ENCODE measurements at regions not wholly inside any gene's neighbourhood (a gene's known extent, or its start where the extent isn't known, plus 50 kb on each side); places are given as distances from the start of the nearest gene placed in this dataset.

DNA sequence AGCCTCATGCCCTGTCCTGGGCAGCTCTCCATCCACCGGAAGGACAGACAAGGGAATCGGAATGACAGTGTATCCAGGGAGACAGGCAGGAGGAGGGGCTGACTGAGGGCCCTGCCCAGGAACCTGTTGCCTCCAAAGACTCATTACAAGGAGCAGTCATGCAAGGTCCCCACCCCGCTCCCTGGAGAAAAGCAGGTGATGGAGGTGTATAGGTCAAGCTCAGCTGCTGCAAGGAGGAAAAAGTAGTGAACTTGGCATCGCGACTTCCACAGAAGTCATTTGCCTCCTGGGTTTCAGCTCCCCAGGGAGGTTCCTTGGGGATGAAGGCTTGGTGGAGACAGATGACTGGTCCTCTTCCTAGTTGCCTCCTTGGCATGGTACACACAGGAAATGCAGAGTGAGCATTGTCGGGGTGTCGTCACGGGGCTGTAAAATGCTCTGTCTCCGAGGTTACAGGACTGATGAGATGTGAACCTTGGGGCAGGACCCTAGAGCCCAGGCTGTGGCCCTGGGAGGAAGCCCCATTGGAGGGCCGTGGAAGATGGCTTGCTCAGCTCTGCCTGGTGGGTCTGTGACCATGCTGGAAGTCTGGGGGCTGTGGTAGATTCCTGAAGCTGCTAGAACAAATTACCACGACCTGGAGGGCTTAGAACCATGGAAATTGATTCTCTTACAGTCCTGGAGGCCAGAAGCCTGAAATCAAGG, 219.6 kb upstream of the C1orf174 start:
- TF ChIP-seq, protein P1, sequence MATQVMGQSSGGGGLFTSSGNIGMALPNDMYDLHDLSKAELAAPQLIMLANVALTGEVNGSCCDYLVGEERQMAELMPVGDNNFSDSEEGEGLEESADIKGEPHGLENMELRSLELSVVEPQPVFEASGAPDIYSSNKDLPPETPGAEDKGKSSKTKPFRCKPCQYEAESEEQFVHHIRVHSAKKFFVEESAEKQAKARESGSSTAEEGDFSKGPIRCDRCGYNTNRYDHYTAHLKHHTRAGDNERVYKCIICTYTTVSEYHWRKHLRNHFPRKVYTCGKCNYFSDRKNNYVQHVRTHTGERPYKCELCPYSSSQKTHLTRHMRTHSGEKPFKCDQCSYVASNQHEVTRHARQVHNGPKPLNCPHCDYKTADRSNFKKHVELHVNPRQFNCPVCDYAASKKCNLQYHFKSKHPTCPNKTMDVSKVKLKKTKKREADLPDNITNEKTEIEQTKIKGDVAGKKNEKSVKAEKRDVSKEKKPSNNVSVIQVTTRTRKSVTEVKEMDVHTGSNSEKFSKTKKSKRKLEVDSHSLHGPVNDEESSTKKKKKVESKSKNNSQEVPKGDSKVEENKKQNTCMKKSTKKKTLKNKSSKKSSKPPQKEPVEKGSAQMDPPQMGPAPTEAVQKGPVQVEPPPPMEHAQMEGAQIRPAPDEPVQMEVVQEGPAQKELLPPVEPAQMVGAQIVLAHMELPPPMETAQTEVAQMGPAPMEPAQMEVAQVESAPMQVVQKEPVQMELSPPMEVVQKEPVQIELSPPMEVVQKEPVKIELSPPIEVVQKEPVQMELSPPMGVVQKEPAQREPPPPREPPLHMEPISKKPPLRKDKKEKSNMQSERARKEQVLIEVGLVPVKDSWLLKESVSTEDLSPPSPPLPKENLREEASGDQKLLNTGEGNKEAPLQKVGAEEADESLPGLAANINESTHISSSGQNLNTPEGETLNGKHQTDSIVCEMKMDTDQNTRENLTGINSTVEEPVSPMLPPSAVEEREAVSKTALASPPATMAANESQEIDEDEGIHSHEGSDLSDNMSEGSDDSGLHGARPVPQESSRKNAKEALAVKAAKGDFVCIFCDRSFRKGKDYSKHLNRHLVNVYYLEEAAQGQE (IDR thresholded peaks at IDR 0.05; ENCODE audit: low read depth), result no peak
- TF ChIP-seq CREB1 (IDR thresholded peaks at IDR 0.05; ENCODE audit: low read depth), result no peak
- no peak for TF ChIP-seq CEBPB (IDR thresholded peaks at IDR 0.05)
- TF ChIP-seq RAD21 (IDR thresholded peaks at IDR 0.05; ENCODE audit: low read depth), result no peak
- no peak for TF ChIP-seq YY1 (IDR thresholded peaks at IDR 0.05; ENCODE audit: low read depth)

Measured in Ishikawa (cell line).